NCI-H1092 (cell line): ENCODE measurements at regions not wholly inside any gene's neighbourhood (a gene's known extent, or its start where the extent isn't known, plus 50 kb on each side); places are given as distances from the start of the nearest gene placed in this dataset.
"Not testable (repeated sequence)": the region's sequence is repeated elsewhere in the genome, so short reads cannot be mapped to it uniquely, and the experiment has no call there.

ENCODE experiments used
- DNase-seq: peaks from one replicate; lab custom pipeline; 2025; lab: John Stamatoyannopoulos, UW

- DNase-seq = no peak
Observed at GRCh38 chr2:138218397-138218796, 254.1 kb downstream of the HNMT start.

- DNase-seq = no peak
Observed at GRCh38 chr2:138219961-138220360, 255.7 kb downstream of the HNMT start.

GRCh38 chr2:138221358-138221757 is 257.1 kb downstream of the HNMT start:
- no peak for DNase-seq

GRCh38 chr2:138223319-138223718 is 259.0 kb downstream of the HNMT start:
- DNase-seq = no peak

- no peak for DNase-seq
Observed at GRCh38 chr2:138227195-138227594, 262.9 kb downstream of the HNMT start.

- no peak for DNase-seq
Observed at GRCh38 chr2:138228101-138228500, 263.8 kb downstream of the HNMT start.

- DNase-seq = no peak
Observed at GRCh38 chr2:138234265-138234664, 267.3 kb upstream of the SPOPL start.

GRCh38 chr2:138235041-138235440 is 266.5 kb upstream of the SPOPL start:
- no peak for DNase-seq

GRCh38 chr2:138236142-138236541 is 265.4 kb upstream of the SPOPL start:
- DNase-seq = no peak

GRCh38 chr2:138237667-138238384 is 263.7 kb upstream of the SPOPL start:
- DNase-seq = no peak

GRCh38 chr2:138238908-138239307 is 262.7 kb upstream of the SPOPL start:
- no peak for DNase-seq

- DNase-seq = no peak
Observed at GRCh38 chr2:138239902-138240491, 261.6 kb upstream of the SPOPL start.

- no peak for DNase-seq
Observed at GRCh38 chr2:138243372-138243771, 258.2 kb upstream of the SPOPL start.

- DNase-seq = no peak
Observed at GRCh38 chr2:138244501-138244925, 257.1 kb upstream of the SPOPL start.

GRCh38 chr2:138245310-138245709 is 256.3 kb upstream of the SPOPL start:
- DNase-seq = no peak

- DNase-seq = no peak
Observed at GRCh38 chr2:138247302-138247701, 254.3 kb upstream of the SPOPL start.

- no peak for DNase-seq
Observed at GRCh38 chr2:138249207-138249606, 252.4 kb upstream of the SPOPL start.

- not testable (repeated sequence) for DNase-seq
Observed at GRCh38 chr2:138250843-138251320, 250.7 kb upstream of the SPOPL start.

GRCh38 chr2:138252587-138252986 is 249.0 kb upstream of the SPOPL start:
- no peak for DNase-seq

- no peak for DNase-seq
Observed at GRCh38 chr2:138255670-138256069, 245.9 kb upstream of the SPOPL start.

GRCh38 chr2:138267161-138267901 is 234.2 kb upstream of the SPOPL start:
- DNase-seq = no peak

- no peak for DNase-seq
Observed at GRCh38 chr2:138267902-138268254, 233.7 kb upstream of the SPOPL start.

- DNase-seq = no peak
Observed at GRCh38 chr2:138269765-138270164, 231.8 kb upstream of the SPOPL start.
